A549 (cell line): ENCODE measurements at regions not wholly inside any gene's neighbourhood (a gene's known extent, or its start where the extent isn't known, plus 50 kb on each side); places are given as distances from the start of the nearest gene placed in this dataset.

Experiments
- ATAC-seq, 2 experiments: fragments of 200-7000 bp in 1 of 2; fragments of >200 bp in 1 of 2; cut with Nextera tagmentation in 1 of 2; cut with Tn5 transposase in 1 of 2; 3 replicates each; pipeline versions ENCODE4 v1.8.0 to v1.9.1; 2018 to 2020; ENCODE audit warnings: mild to moderate bottlenecking in 1 of 2, moderate library complexity in 1 of 2
- CTCF ChIA-PET: fragments of 300-600 bp; sonication (Branson Sonifier 250); formaldehyde crosslinking; extraction: SDS; loops from one replicate; lab custom pipeline; 2021; ENCODE audit warnings: antibody characterized with exemption, inconsistent platforms; lab: Yijun Ruan, JAX
- POLR2A ChIA-PET: fragments of 350-600 bp; formaldehyde crosslinking; extraction: SDS; loops from one replicate; lab custom pipeline; 2021; ENCODE audit warnings: antibody characterized with exemption, inconsistent platforms; lab: Yijun Ruan, JAX
- DNase-seq, 2 experiments: peaks; one replicate each; pipeline versions ENCODE4 v3.0.0 to v3.0.0-alpha.2; 2011 to 2016; ENCODE audit warnings: low read depth in 1 of 2, low spot score in 1 of 2
- FAIRE-seq: peaks from 2 replicates; lab custom pipeline; 2011; peaks lifted over from hg19 to GRCh38; lab: Jason Lieb, UNC
- H3K27ac ChIP-seq, 2 experiments: fragments of >200 bp; sonication (Bioruptor Twin); formaldehyde crosslinking; 3 replicates each; pipeline ENCODE4 v1.5.1; 2016 to 2017
- H3K4me1 ChIP-seq: fragments of >200 bp; sonication (Bioruptor Twin); formaldehyde crosslinking; 3 replicates; pipeline ENCODE4 v1.6.1; 2016
- H3K4me2 ChIP-seq: fragments of >200 bp; sonication (Bioruptor Twin); formaldehyde crosslinking; 3 replicates; pipeline ENCODE4 v1.6.1; 2016
- H3K4me3 ChIP-seq: fragments of >200 bp; sonication (Bioruptor Twin); formaldehyde crosslinking; 3 replicates; pipeline ENCODE4 v1.5.1; 2016
- H3K9me3 ChIP-seq: fragments of >200 bp; sonication (Bioruptor Twin); formaldehyde crosslinking; 3 replicates; pipeline ENCODE4 v1.6.1; 2016
- ATOH8 ChIP-seq: fragments of 250-450 bp; sonication (Bioruptor Pico); IDR thresholded peaks from 2 replicates; pipeline ENCODE4 v1.5.0; 2020; ENCODE audit warnings: low read depth, mild to moderate bottlenecking, moderate library complexity
- BHLHE40 ChIP-seq: IDR thresholded peaks from 2 replicates; pipeline ENCODE4 v1.6.1; 2012; ENCODE audit warnings: low read depth, low read length, inconsistent platforms
- CBX8 ChIP-seq: fragments of 200-600 bp; sonication (generic); IDR thresholded peaks from 2 replicates; pipeline ENCODE4 v1.6.1; 2016
- CEBPB ChIP-seq, 2 experiments: fragments of >200 bp in 1 of 2; sonication (Bioruptor Twin) in 1 of 2; formaldehyde crosslinking in 1 of 2; IDR thresholded peaks; 2 replicates each; pipeline ENCODE4 v1.6.1; 2012 to 2016
- CHD2 ChIP-seq: fragments of 150-350 bp; IDR thresholded peaks from 2 replicates; pipeline ENCODE4 v1.6.1; 2014; ENCODE audit warnings: low read length; ENCODE audit not compliant: partially characterized antibody
- CTCF ChIP-seq: fragments of >200 bp; sonication (Bioruptor Twin); formaldehyde crosslinking; IDR thresholded peaks from 3 replicates; pipeline ENCODE4 v1.5.1; 2016
- EHMT2 ChIP-seq: fragments of 200-600 bp; sonication (generic); IDR thresholded peaks from 2 replicates; pipeline ENCODE4 v1.6.1; 2016; ENCODE audit warnings: antibody characterized with exemption, low read depth, mild to moderate bottlenecking, moderate library complexity
- ELK1 ChIP-seq: fragments of 150-350 bp; IDR thresholded peaks from 2 replicates; pipeline ENCODE4 v1.6.1; 2014; ENCODE audit warnings: low read depth, mild to moderate bottlenecking, low read length
- ESRRA ChIP-seq: fragments of 150-350 bp; IDR thresholded peaks from 2 replicates; pipeline ENCODE4 v1.6.1; 2014; ENCODE audit warnings: mild to moderate bottlenecking, low read length, borderline replicate concordance
- FOSB ChIP-seq: fragments of 250-450 bp; sonication (Bioruptor Pico); IDR thresholded peaks from 2 replicates; pipeline ENCODE4 v1.5.0; 2020; ENCODE audit warnings: mild to moderate bottlenecking, moderate library complexity
- FOSL2 ChIP-seq, 2 experiments: fragments of 450-650 bp in 1 of 2; fragments of >200 bp in 1 of 2; sonication (Bioruptor Twin) in 1 of 2; formaldehyde crosslinking; IDR thresholded peaks; 2 replicates each; pipeline versions ENCODE4 v1.5.0 to v1.6.1; 2016 to 2020; ENCODE audit warnings: mild to moderate bottlenecking in 1 of 2, moderate library complexity in 1 of 2
- FOXS1 ChIP-seq: fragments of 250-450 bp; sonication (Bioruptor Pico); IDR thresholded peaks from 2 replicates; pipeline ENCODE4 v1.5.0; 2020; ENCODE audit warnings: mild to moderate bottlenecking, moderate library complexity
- HEYL ChIP-seq: fragments of 250-450 bp; sonication (Bioruptor Pico); IDR thresholded peaks from 2 replicates; pipeline ENCODE4 v1.8.0; 2021; ENCODE audit warnings: mild to moderate bottlenecking, moderate library complexity
- HMGXB4 ChIP-seq: fragments of 250-450 bp; sonication (Bioruptor Pico); IDR thresholded peaks from 2 replicates; pipeline ENCODE4 v1.5.0; 2021; ENCODE audit warnings: mild to moderate bottlenecking, moderate library complexity, borderline replicate concordance
- HOXA7 ChIP-seq: fragments of 250-450 bp; sonication (Bioruptor Pico); IDR thresholded peaks from 2 replicates; pipeline ENCODE4 v1.5.0; 2020; ENCODE audit warnings: mild to moderate bottlenecking, moderate library complexity
- JUNB ChIP-seq: fragments of >200 bp; sonication (Bioruptor Twin); formaldehyde crosslinking; IDR thresholded peaks from 2 replicates; pipeline ENCODE4 v1.6.1; 2016
- MAX ChIP-seq: IDR thresholded peaks from 2 replicates; pipeline ENCODE4 v1.6.1; 2012
- NPAS2 ChIP-seq: fragments of 250-450 bp; sonication (Bioruptor Pico); IDR thresholded peaks from 2 replicates; pipeline ENCODE4 v1.8.0; 2022; ENCODE audit warnings: mild to moderate bottlenecking, moderate library complexity, borderline replicate concordance
- REST ChIP-seq: fragments of 200-600 bp; sonication (generic); IDR thresholded peaks from 2 replicates; pipeline ENCODE4 v1.6.1; 2016; ENCODE audit warnings: antibody characterized with exemption, mild to moderate bottlenecking, moderate library complexity
- RNF2 ChIP-seq: fragments of 200-600 bp; sonication (generic); IDR thresholded peaks from 2 replicates; pipeline ENCODE4 v1.6.1; 2016; ENCODE audit warnings: low read depth, mild to moderate bottlenecking, antibody characterized with exemption, moderate library complexity, borderline replicate concordance
- SMC3 ChIP-seq: fragments of >200 bp; sonication (Bioruptor Twin); formaldehyde crosslinking; IDR thresholded peaks from 3 replicates; pipeline ENCODE4 v1.6.1; 2018; ENCODE audit warnings: inconsistent platforms
- SREBF2 ChIP-seq: fragments of 450-650 bp; IDR thresholded peaks from 2 replicates; pipeline ENCODE4 v1.6.1; 2014; ENCODE audit warnings: mild to moderate bottlenecking, moderate library complexity
- TP53 ChIP-seq: fragments of 250-450 bp; sonication (Bioruptor Pico); IDR thresholded peaks from 2 replicates; pipeline ENCODE4 v1.5.0; 2021; ENCODE audit warnings: mild to moderate bottlenecking, moderate library complexity
- USF2 ChIP-seq: fragments of 450-650 bp; IDR thresholded peaks from 2 replicates; pipeline ENCODE4 v1.6.1; 2014; ENCODE audit warnings: antibody characterized with exemption
- ZFP36 ChIP-seq: fragments of 450-650 bp; IDR thresholded peaks from 2 replicates; pipeline ENCODE4 v1.6.1; 2014; ENCODE audit warnings: borderline replicate concordance; ENCODE audit not compliant: partially characterized antibody
- WGBS: methylation state at CpG from one replicate; pipeline ENCODE4 v1.1.6; 2017; ENCODE audit errors: missing lambda C conversion rate; 5-methylcytosine and 5-hydroxymethylcytosine counted together

GRCh38 chr21:38661197-38661871, 144.4 kb upstream of the ETS2 start:
- no peaks in the 10 kb centered on the region for H3K9me3 ChIP-seq
- peak overlapping the region; percentile 37 for H3K4me3 ChIP-seq
- WGBS = 16% methylated on average over 41 of the region's 61 CpGs
- FAIRE-seq (no peak), DNase-seq (peak in 1 of 2 experiments; percentile 4), ATAC-seq (peak; percentile 19 to 63; a peak in 3 of 6 replicates)
- no peak overlapping the region for H3K27ac ChIP-seq
- H3K4me1 ChIP-seq = peaks cover 3% of the 10 kb centered on the region; the same call in 1 of the 3 replicates
- peak overlapping the region; percentile 89 for H3K4me2 ChIP-seq
- CTCF ChIA-PET = interaction anchor here (1.0 to 1.3 kb wide), 2 partner anchors 11 to 477 kb away, joined by 3 to 4 read pairs; no protein-coding TSS in a partner anchor
- POLR2A ChIA-PET = no interaction called here
- no peak for TF ChIP-seq TP53 (CRISPR knock-in tag)
- peak; percentile 86; the same call in 1 of the 2 replicates for TF ChIP-seq CBX8
- no peak for TF ChIP-seq SREBF2
- TF ChIP-seq BHLHE40 = no peak
- no peak for TF ChIP-seq JUNB
- TF ChIP-seq ELK1 = no peak
- no peak for TF ChIP-seq ESRRA
- peak; percentile 41 for TF ChIP-seq ZFP36
- no peak for TF ChIP-seq FOSL2 (IDR thresholded peaks at IDR 0.05)
- no peak for TF ChIP-seq FOSL2 (CRISPR knock-in tag; IDR thresholded peaks at IDR 0.05)
- TF ChIP-seq EHMT2 = no peak
- TF ChIP-seq MAX = peak; percentile 47
- no peak for TF ChIP-seq FOXS1 (CRISPR knock-in tag)
- TF ChIP-seq NPAS2 = no peak
- no peak for TF ChIP-seq HMGXB4 (CRISPR knock-in tag)
- peak; percentile 80; the same call in 1 of the 2 replicates for TF ChIP-seq RNF2

GRCh38 chr21:38661889-38662568, 143.7 kb upstream of the ETS2 start:
- ATAC-seq (no peak), DNase-seq (no peak), FAIRE-seq (no peak)
- H3K4me1 ChIP-seq = peaks cover 3% of the 10 kb centered on the region; the same call in 1 of the 3 replicates
- H3K4me3 ChIP-seq = peak overlapping the region; percentile 37; the same call in 2 of the 3 replicates
- ChIA-PET POLR2A (no interaction called here), CTCF (interaction anchor here (0.6 to 1.3 kb wide), 4 partner anchors 10 to 476 kb away, joined by 3 to 4 read pairs (median 3); no protein-coding TSS in a partner anchor)
- peak overlapping the region; percentile 89 for H3K4me2 ChIP-seq
- no peaks in the 10 kb centered on the region for H3K9me3 ChIP-seq
- 42% methylated on average over 8 of the region's 8 CpGs for WGBS
- no peak overlapping the region for H3K27ac ChIP-seq
- no peak for TF ChIP-seq HOXA7 (CRISPR knock-in tag)
- no peak for TF ChIP-seq CEBPB (IDR thresholded peaks at IDR 0.05)
- TF ChIP-seq REST = no peak
- no peak for TF ChIP-seq HEYL (CRISPR knock-in tag)
- TF ChIP-seq CTCF = no peak
- TF ChIP-seq TP53 (CRISPR knock-in tag) = no peak
- TF ChIP-seq SMC3 = no peak
- no peak for TF ChIP-seq CHD2
- no peak for TF ChIP-seq ATOH8 (CRISPR knock-in tag)
- TF ChIP-seq FOSB (CRISPR knock-in tag) = no peak
- TF ChIP-seq USF2 = no peak
